ENCODE measurements at regions not wholly inside any gene's neighbourhood (a gene's known extent, or its start where the extent isn't known, plus 50 kb on each side); places are given as distances from the start of the nearest gene placed in this dataset.
A peak's percentile ranks its signal among the peaks of the same experiment; 100 is the strongest.

DNA sequence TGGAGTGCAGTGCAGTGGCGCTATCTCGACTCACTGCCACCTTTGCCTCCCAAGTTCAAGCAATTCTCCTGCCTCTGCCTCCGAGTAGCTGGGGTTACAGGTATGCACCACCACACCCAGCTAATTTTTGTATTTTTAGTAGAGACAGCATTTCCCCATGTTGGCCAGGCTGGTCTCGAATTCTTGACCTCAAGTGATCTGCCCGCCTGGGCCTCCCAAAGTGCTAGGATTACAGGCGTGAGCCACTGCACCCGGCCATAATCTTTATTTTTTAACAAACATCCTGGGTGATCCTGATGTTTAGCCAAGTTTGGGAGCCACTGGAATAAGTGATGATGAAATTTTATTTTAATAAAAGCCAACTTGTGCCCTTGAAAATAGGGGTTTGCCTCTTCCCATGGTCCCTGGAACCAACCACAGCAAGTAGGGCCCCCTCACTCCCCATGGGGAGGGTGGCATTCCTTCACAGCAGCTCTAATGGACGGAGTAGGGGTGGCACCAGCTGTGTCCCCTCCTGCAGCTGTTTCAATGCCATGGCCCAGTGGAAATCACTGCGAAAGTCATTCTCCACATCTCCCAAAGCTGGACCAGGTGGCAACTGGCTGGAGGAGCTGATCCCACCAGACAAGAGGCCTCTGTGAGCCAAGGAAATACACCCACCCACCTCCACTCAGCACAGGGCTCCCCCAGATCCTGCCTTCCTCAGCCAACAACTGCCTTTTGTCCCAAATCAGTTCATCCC, 194.8 kb downstream of the ZFP36L2 start:
- Mint-ChIP-seq H3K27me3 (ENCODE audit: low read depth) (no peaks in the 10 kb centered on the region), H3K4me3 (ENCODE audit: unreplicated experiment) (no peak overlapping the region), H3K27ac (ENCODE audit: unreplicated experiment) (no peak overlapping the region), H3K4me1 (ENCODE audit: low read depth) (no peaks in the 10 kb centered on the region), H3K36me3 (ENCODE audit: low read depth) (no peaks in the 10 kb centered on the region), H3K9me3 (ENCODE audit: low read depth) (no peaks in the 10 kb centered on the region)
- no peak for TF ChIP-seq CTCF (IDR thresholded peaks at IDR 0.05)
- peak; percentile 22 for DNase-seq (ENCODE audit: low spot score)

GRCh38 chr2:43030551-43031307, 195.7 kb downstream of the ZFP36L2 start:
- H3K27me3 Mint-ChIP-seq (ENCODE audit: low read depth), result no peaks in the 10 kb centered on the region
- no peak overlapping the region for H3K27ac Mint-ChIP-seq (ENCODE audit: unreplicated experiment)
- H3K4me3 Mint-ChIP-seq (ENCODE audit: unreplicated experiment), result no peak overlapping the region

GRCh38 chr2:43029186-43029585, 197.2 kb downstream of the ZFP36L2 start:
- peaks cover 9% of the 10 kb centered on the region for H3K4me1 Mint-ChIP-seq (ENCODE audit: low read depth)
- no peaks in the 10 kb centered on the region for H3K27me3 Mint-ChIP-seq (ENCODE audit: low read depth)
- TF ChIP-seq CTCF (IDR thresholded peaks at IDR 0.05), result no peak
- no peak overlapping the region for H3K27ac Mint-ChIP-seq (ENCODE audit: unreplicated experiment)
- peak; percentile 26 for DNase-seq (ENCODE audit: low spot score)
- no peaks in the 10 kb centered on the region for H3K9me3 Mint-ChIP-seq (ENCODE audit: low read depth)
- H3K36me3 Mint-ChIP-seq (ENCODE audit: low read depth), result no peaks in the 10 kb centered on the region
- H3K4me3 Mint-ChIP-seq (ENCODE audit: unreplicated experiment), result no peak overlapping the region

More at GRCh38 chr2:43030551-43031307, 195.7 kb downstream of the ZFP36L2 start:
- Mint-ChIP-seq H3K9me3 (ENCODE audit: low read depth) (no peaks in the 10 kb centered on the region), H3K4me1 (ENCODE audit: low read depth) (no peaks in the 10 kb centered on the region), H3K36me3 (ENCODE audit: low read depth) (no peaks in the 10 kb centered on the region)
- no peak for TF ChIP-seq CTCF (IDR thresholded peaks at IDR 0.05)
- DNase-seq (ENCODE audit: low spot score), result peak; percentile 47

DNA sequence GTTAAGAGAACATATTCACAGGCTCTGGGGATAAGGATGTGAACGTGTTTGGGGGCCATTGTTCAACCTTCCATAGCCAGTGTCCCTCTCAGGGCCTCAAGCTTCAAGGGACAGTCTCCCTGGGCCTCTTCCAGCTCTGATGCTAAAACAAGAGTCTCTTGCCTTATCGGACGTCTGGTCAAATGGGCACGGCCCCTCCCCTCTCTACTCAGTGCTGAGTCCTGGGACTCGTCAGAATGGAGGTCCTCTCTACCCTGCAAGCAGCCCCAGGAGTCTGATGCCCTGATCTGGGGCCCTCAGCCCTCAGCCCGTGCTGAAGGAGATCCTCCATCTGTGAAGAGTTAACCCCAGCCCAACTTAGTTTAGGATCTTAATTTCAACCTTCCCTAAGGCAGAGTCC, 198.2 kb downstream of the ZFP36L2 start:
- peak; percentile 60 for DNase-seq (ENCODE audit: low spot score)
- Mint-ChIP-seq H3K36me3 (ENCODE audit: low read depth) (no peaks in the 10 kb centered on the region), H3K27ac (ENCODE audit: unreplicated experiment) (no peak overlapping the region), H3K9me3 (ENCODE audit: low read depth) (no peaks in the 10 kb centered on the region), H3K4me1 (ENCODE audit: low read depth) (peaks cover 9% of the 10 kb centered on the region), H3K27me3 (ENCODE audit: low read depth) (no peaks in the 10 kb centered on the region), H3K4me3 (ENCODE audit: unreplicated experiment) (no peak overlapping the region)
- TF ChIP-seq CTCF (IDR thresholded peaks at IDR 0.05), result no peak

DNA sequence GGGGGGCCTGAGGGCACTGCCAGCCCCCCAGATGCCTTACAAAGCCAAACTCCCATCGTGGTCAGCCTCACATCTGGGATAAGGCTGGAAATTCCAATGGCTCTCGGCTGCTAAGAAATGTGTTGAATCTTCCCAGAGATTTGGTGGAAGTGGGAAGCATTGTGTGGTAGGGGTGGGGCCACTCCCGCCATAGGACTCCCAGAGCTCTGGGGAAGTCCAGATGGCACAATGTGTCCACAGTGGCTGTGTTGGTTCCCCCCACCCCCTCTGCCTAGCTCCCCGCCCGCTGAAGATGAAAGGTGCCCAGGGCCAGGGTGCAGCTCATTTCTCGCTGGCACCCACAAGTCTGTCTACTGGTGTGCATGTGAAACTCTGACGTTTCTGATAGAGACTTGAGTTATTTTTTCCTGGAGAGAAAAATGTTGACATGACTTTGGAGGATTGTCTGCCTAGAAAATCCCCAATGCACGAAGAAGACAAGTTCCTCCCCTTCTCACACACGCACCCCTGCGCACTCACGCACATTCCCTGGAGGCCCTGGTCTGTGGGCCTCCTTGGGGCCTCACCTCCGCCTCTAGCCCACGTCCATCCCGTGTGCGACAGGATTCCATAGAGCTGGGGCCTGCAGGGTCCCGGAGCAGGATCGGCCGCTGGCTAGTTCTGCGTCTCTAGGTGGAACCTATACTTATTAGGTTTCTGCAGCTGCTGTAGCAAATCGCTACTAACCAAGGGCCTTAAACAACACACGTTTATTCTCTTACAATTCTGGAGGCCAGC, 199.1 kb downstream of the ZFP36L2 start:
- Mint-ChIP-seq H3K36me3 (ENCODE audit: low read depth) (peaks cover 3% of the 10 kb centered on the region), H3K4me3 (ENCODE audit: unreplicated experiment) (no peak overlapping the region), H3K27me3 (ENCODE audit: low read depth) (no peaks in the 10 kb centered on the region), H3K9me3 (ENCODE audit: low read depth) (peaks cover 3% of the 10 kb centered on the region), H3K4me1 (ENCODE audit: low read depth) (peaks cover 9% of the 10 kb centered on the region), H3K27ac (ENCODE audit: unreplicated experiment) (no peak overlapping the region)
- DNase-seq (ENCODE audit: low spot score), result peak; percentile 58
- TF ChIP-seq CTCF (IDR thresholded peaks at IDR 0.05), result no peak
